Psoas muscle (tissue), 7 donors: ENCODE measurements at regions not wholly inside any gene's neighbourhood (a gene's known extent, or its start where the extent isn't known, plus 50 kb on each side); places are given as distances from the start of the nearest gene placed in this dataset.

Experiments used
- ATAC-seq, 4 donors: fragments of 200-7000 bp; cut with Tn5 transposase; one replicate each; pipeline ENCODE4 v1.9.1; 2020; ENCODE audit warnings: moderate library complexity in 3 of 4, mild to moderate bottlenecking in 2 of 4
- DNase-seq, 2 donors: peaks; one replicate each; pipeline ENCODE4 v3.0.0-alpha.2; 2020
- H3K27ac ChIP-seq: fragments of 200-600 bp; one replicate; pipeline ENCODE4 v1.8.0; 2022
- H3K27me3 ChIP-seq, 3 donors: fragments of 200-600 bp in 1 of 3; one replicate each; pipeline versions ENCODE4 v1.6.1 to v1.8.0; 2013 to 2022; ENCODE audit warnings: low read length in 2 of 3, mild to moderate bottlenecking in 2 of 3, moderate library complexity in 1 of 3; ENCODE audit not compliant: insufficient read depth in 3 of 3
- H3K36me3 ChIP-seq, 2 donors: fragments of 200-600 bp in 1 of 2; one replicate each; pipeline versions ENCODE4 v1.6.1 to v1.8.0; 2013 to 2022; ENCODE audit warnings: low read depth in 1 of 2, mild to moderate bottlenecking in 1 of 2, moderate library complexity in 1 of 2; ENCODE audit not compliant: insufficient read depth in 1 of 2
- H3K4me1 ChIP-seq: fragments of 200-600 bp; one replicate; pipeline ENCODE4 v1.8.0; 2022
- H3K4me3 ChIP-seq: fragments of 200-600 bp; one replicate; pipeline ENCODE4 v1.8.0; 2022; ENCODE audit warnings: mild to moderate bottlenecking
- H3K9me3 ChIP-seq: fragments of 200-600 bp; one replicate; pipeline ENCODE4 v1.8.0; 2022
- CTCF ChIP-seq: fragments of 200-600 bp; IDR thresholded peaks from one replicate; pipeline ENCODE4 v1.8.0; 2022; ENCODE audit warnings: antibody characterized with exemption
- WGBS, 3 donors: extraction: QIAGEN DNeasy Blood & Tissue Kit; methylation state at CpG; one replicate each; pipeline versions ENCODE4 v1.1.6 to v1.1.7; 2013; 5-methylcytosine and 5-hydroxymethylcytosine counted together
- intact Hi-C, 2 donors: fragments of 100-400 bp; cut with DNase I; formaldehyde crosslinking; loops; one replicate each; pipeline versions ENCODE4 v1.11.0 to v1.14.2; 2022
- donor health status: healthy with polysubstance abuse.
- donor health status: DM: no; HTN: no; CAD: no; lungs with moderate emphysema.
- donor health status: Bipolar disorder and iron deficiency.
- donor health status: healthy.
- donor health status: DM: yes; HTN: yes; CAD: no.
- donor health status: DM: no; HTN: no; CAD: no.
- donor health status: DM: yes; HTN: yes; CAD: no.

GRCh38 chr1:58318157-58319005, 228.1 kb downstream of the OMA1 start:
- no peak overlapping the region for H3K27ac ChIP-seq
- 50 to 66% (median 53%) methylated on average over 6 of the region's 6 CpGs for WGBS, 3 donors
- no peak overlapping the region for H3K4me3 ChIP-seq
- DNase-seq, result no peak
- intact Hi-C loops, result no loop called here
- no peak for TF ChIP-seq CTCF
- peaks cover 0 to 4% (median 0%) of the 10 kb centered on the region in 3 donors for H3K27me3 ChIP-seq
- H3K36me3 ChIP-seq, result no peaks in the 10 kb centered on the region
- ATAC-seq, result no peak
- no peaks in the 10 kb centered on the region for H3K9me3 ChIP-seq
- H3K4me1 ChIP-seq, result no peaks in the 10 kb centered on the region

- Histone ChIP-seq H3K4me1 (no peaks in the 10 kb centered on the region), H3K4me3 (no peak overlapping the region), H3K36me3 (no peaks in the 10 kb centered on the region), H3K9me3 (no peaks in the 10 kb centered on the region), H3K27me3 (peaks cover 0 to 4% (median 0%) of the 10 kb centered on the region in 3 donors), H3K27ac (no peak overlapping the region)
- DNase-seq, result no peak
- no peak for ATAC-seq
- TF ChIP-seq CTCF, result no peak
- intact Hi-C loops, result no loop called here
- WGBS, 3 donors, result 93 to 100% (median 97%) methylated on average over 1 of the region's 1 CpG
These were observed 228.8 kb downstream of the OMA1 start for GRCh38 chr1:58317694-58318093.

GRCh38 chr1:58317086-58317485, 229.4 kb downstream of the OMA1 start:
- H3K4me1 ChIP-seq, result no peaks in the 10 kb centered on the region
- no peak overlapping the region for H3K4me3 ChIP-seq
- H3K27ac ChIP-seq, result no peak overlapping the region
- H3K27me3 ChIP-seq, result peaks cover 0 to 4% (median 0%) of the 10 kb centered on the region in 3 donors
- H3K36me3 ChIP-seq, result no peaks in the 10 kb centered on the region
- ATAC-seq, result no peak
- H3K9me3 ChIP-seq, result no peaks in the 10 kb centered on the region
- intact Hi-C loops, result no loop called here
- 79 to 82% (median 81%) methylated on average over 2 of the region's 2 CpGs for WGBS, 3 donors
- no peak for TF ChIP-seq CTCF
- DNase-seq, result no peak

- intact Hi-C loops, result no loop called here
- H3K27me3 ChIP-seq, result peaks cover 0 to 4% (median 0%) of the 10 kb centered on the region in 3 donors
- ATAC-seq, result no peak
- no peaks in the 10 kb centered on the region for H3K4me1 ChIP-seq
- H3K9me3 ChIP-seq, result no peaks in the 10 kb centered on the region
- DNase-seq, result no peak
- H3K4me3 ChIP-seq, result no peak overlapping the region
- no peak overlapping the region for H3K27ac ChIP-seq
- H3K36me3 ChIP-seq, result no peaks in the 10 kb centered on the region
- TF ChIP-seq CTCF, result no peak
These were observed 230.4 kb downstream of the OMA1 start for GRCh38 chr1:58316141-58316540.
